H1 (cell line): ENCODE measurements at regions not wholly inside any gene's neighbourhood (a gene's known extent, or its start where the extent isn't known, plus 50 kb on each side); places are given as distances from the start of the nearest gene placed in this dataset.

Source experiments
- CHD7 ChIP-seq: fragments of 300-600 bp; sonication (generic); IDR thresholded peaks from 2 replicates; pipeline ENCODE4 v1.7.1; 2012; ENCODE audit warnings: low read length, moderate library complexity, mild to moderate bottlenecking, inconsistent platforms; ENCODE audit not compliant: insufficient replicate concordance
- HDAC6 ChIP-seq: IDR thresholded peaks from one replicate; pipeline ENCODE4 v1.7.1; 2012; ENCODE audit warnings: low read depth, mild to moderate bottlenecking, inconsistent platforms, low read length, moderate library complexity
- USF2 ChIP-seq: IDR thresholded peaks from 2 replicates; pipeline ENCODE4 v1.6.1; 2011; ENCODE audit warnings: low read length, improper control_type of control experiment

DNA sequence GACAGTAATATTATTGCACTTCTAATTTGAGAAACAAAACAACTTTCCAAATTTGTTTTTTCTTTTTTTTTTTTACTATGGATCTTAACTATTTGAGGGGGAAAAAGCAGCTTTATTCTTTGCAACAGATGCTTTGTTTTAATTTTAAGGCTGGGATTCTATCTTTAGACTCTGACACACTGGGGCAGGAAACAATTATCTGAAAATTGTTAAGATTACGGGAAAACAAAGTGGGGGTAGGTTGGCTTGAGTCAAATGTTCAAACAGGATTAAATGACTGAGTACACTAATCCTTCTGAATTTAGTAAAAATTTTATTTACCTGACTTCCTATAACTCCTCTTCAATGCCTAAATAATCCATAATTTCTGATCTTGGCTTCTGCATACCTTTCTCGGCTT lies 543.2 kb downstream of the SLITRK6 start (continued):
- TF ChIP-seq USF2 (no peak), CHD7 (no peak), HDAC6 (no peak)
